D341Med (cell line): ENCODE measurements at regions not wholly inside any gene's neighbourhood (a gene's known extent, or its start where the extent isn't known, plus 50 kb on each side); places are given as distances from the start of the nearest gene placed in this dataset.

Source experiments
- DNase-seq: peaks from one replicate; pipeline ENCODE4 v3.0.0; 2012; ENCODE audit warnings: low spot score

- no peak for DNase-seq
Measured at GRCh38 chr7:89926194-89926593, 228.1 kb upstream of the STEAP1 start.

- DNase-seq = no peak
Measured at GRCh38 chr7:89926701-89927100, 227.6 kb upstream of the STEAP1 start.

DNA sequence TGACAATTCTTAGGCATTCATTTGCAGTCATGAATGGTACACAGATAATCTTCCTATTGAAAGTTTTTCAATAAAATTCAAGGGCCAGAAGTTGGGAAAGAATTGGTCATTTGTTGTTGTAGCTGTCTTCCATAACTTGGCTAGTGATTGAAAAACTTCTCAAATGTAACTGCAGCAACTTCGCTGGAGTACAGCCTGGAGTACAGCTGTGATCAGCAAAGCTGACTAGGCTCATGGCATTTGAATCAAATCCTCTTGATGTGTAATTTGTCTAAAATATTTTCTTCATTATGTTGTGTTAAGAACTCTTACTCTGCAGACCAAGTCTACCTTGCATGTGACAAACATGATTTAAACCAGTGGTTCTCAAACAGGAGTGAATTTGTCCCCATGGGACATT lies 226.5 kb upstream of the STEAP1 start:
- no peak for DNase-seq

DNA sequence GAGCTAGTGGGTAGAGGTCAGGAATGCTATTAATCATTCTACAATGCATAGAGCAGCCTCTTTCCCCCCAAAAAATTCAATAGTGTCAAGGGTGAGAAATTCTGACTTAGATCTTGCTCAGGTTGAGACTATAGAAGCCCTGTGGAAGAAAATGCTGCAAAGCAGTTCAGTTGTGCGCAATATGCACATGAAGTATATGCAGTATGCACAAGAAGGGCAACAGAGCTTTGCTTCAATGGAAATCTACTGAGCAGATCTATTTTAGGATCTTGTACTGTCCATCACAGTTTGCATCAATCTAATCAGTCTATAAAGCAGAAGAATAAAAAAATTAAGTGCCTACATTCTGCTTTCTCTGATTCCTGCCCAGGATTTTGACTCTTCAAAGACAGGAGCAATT lies 225.8 kb upstream of the STEAP1 start:
- DNase-seq = no peak

- DNase-seq = no peak
Measured at GRCh38 chr7:89934101-89934500, 220.2 kb upstream of the STEAP1 start.

- DNase-seq = peak; percentile 43
Measured at GRCh38 chr7:89943525-89944050, 210.7 kb upstream of the STEAP1 start.

GRCh38 chr7:89958525-89959068 lies 195.7 kb upstream of the STEAP1 start:
- no peak for DNase-seq

- DNase-seq = no peak
Measured at GRCh38 chr7:89966067-89966664, 188.1 kb upstream of the STEAP1 start.

DNA sequence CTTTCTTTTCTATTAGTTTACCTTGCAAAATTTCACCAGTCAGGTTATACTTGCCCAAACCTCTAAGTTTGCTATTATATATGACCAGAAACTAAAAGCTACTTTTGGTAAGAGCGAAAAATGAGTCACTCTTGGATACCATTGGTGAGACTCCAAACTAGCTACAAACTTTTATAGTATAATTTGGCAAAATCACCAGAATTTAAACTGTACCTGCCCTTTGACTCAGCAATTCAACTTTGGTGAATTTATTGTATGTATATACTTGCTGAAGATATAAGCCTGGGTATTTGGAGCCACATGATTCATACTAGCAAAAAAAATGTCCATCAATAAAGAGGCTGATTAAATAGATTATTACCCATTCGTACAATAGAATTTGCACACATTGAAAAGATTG lies 178.7 kb upstream of the STEAP1 start:
- DNase-seq = no peak

GRCh38 chr7:89987665-89988064 lies 166.6 kb upstream of the STEAP1 start:
- no peak for DNase-seq

DNA sequence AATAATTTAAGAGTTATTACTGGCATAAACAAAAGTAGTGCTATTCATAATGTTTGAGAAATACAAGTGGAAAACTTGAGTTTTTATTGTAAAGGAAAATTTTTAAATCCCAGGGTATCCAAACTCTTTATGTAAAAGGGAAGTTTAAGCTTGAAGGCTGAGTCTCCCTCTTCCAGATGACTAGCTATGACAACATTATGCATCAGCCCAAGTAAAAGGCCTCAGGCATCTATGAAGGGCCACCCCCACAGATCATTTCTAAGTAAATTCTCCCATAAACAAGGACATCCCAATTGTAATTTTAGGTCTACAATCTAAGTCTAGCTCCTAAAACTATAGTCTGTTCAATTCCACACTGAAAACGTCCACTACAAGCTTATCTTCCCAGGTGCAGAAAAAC lies 166.2 kb upstream of the STEAP1 start:
- DNase-seq = no peak

- no peak for DNase-seq
Measured at GRCh38 chr7:89989454-89989853, 164.8 kb upstream of the STEAP1 start.

- DNase-seq = no peak
Measured at GRCh38 chr7:89994483-89994882, 159.8 kb upstream of the STEAP1 start.

DNA sequence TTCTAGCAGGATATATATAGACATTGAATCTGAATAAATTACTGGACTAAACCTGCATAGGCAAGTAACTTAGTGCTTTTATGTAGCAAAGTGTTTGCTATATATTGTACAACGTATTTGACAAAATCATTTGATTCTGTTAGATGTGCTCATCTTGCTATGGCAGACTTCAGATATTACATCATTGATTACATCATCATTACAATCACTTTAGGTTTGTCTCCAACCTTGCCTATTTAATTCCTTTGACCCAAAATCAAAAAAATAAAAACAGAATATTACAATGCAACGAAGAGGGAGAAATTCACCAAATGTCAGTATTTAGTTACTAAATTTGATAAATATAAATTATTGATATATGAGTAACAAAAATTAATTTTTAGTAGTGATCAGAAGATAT lies 155.7 kb upstream of the STEAP1 start:
- no peak for DNase-seq

DNA sequence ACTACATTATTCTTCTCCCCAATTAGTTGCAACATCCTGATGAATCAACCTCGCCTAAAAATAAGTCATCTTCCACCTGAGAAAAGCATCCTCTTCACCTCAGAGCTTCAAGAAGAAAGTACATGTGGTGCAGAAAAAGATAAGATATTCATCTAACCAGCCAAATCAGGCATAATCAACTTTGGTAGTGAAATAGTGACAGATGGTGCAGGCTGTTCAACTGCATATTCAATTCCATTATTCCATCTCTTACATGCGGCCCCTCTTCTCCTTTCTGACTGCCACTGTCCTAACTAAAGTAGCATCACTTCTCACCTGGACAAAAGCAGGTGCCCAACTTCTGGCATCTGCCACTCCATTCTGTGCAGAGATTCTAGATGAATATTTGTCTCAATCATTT lies 148.4 kb upstream of the STEAP1 start:
- no peak for DNase-seq

DNA sequence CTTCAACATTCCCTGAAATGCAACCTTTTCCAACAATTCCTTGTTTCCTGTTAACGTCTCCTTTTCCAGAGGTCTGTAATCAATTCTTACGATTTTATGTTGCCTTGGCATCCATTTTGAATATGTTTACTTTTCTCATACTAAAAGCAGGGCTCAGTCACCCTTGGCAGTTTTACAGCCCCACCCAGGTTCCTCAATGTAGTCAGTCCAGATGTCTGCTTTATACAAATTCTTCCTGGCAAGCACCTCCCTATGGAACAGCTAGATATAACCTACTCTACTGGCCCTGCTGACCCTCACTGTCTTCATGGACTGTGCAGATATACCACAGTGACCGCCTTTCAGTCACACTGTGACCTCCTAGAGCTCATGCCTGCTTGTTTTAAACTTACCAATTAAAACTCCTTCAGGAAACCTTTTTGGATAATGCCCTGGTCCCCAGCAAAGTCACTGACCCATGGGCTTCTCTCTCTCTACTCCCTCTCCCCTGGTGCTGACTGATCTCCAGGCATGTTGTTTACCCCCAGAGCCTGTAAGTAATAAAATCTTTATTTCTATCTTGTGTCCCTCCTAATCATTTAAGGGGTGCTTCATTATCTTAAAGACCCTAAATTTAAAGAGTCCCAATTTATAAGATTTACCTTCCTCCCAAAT lies 147.1 kb upstream of the STEAP1 start:
- DNase-seq = no peak

GRCh38 chr7:90007831-90008230 lies 146.4 kb upstream of the STEAP1 start:
- no peak for DNase-seq

GRCh38 chr7:90022213-90022612 lies 132.1 kb upstream of the STEAP1 start:
- DNase-seq = no peak

DNA sequence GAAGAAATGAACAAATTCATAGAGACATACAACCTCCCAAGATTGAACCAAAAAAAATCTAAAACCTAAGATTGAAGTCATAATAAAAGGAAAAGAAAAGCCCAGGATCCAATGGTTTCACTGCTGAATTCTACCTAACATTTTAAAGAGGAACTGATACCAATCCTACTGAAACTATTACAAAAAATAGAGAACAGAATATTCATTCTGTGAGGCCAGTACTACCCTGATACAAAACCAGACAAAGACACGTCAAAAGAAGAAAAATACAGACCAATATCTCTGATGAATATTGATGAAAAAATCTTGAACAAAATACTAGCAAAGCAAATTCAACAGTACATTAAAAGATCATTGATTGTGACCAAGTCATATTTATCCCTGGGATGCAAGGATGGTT lies 128.5 kb upstream of the STEAP1 start:
- DNase-seq = no peak

DNA sequence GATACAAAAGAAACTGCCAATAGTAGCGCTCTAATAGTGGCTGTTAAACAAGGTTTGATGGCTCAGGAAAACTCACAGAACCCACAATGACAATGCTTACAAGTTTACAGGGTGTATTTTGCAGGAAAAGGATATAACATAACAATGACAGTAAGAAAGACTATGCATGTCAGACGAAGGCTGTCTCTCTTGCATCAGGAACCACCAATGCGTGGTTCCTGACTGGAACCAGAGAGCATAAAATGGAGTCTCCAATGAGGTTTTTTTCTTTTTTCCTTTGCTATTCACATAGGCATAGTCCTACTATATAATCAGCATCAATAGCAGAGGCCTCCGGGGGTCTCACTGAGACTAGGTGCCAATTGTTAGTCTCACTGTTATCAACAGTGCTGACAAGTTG lies 120.4 kb upstream of the STEAP1 start:
- no peak for DNase-seq

DNA sequence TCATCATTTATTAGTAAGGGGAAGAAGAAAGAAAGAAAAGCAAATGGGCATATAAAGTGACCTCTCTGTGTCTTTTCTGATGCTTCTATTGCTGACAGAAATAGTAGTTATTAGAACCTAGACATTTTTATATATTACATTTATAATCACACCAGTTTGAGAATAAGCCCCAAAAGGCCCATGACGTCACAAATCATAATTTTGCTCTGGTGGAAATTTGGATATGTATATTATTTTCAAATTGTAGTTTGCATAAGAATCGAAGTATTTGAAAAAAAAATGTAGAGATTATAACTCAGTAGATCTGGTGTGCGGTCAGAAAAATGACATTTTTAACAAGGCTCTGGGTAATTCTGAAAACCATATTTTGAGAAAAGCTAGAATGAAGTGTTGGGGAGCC lies 101.2 kb upstream of the STEAP1 start:
- DNase-seq = no peak

- DNase-seq = no peak
Measured at GRCh38 chr7:90061077-90061476, 93.2 kb upstream of the STEAP1 start.

- DNase-seq = no peak
Measured at GRCh38 chr7:90064370-90064769, 89.9 kb upstream of the STEAP1 start.

- no peak for DNase-seq
Measured at GRCh38 chr7:90067171-90067570, 87.1 kb upstream of the STEAP1 start.
